ENCODE measurements at regions not wholly inside any gene's neighbourhood (a gene's known extent, or its start where the extent isn't known, plus 50 kb on each side); places are given as distances from the start of the nearest gene placed in this dataset.

DNA sequence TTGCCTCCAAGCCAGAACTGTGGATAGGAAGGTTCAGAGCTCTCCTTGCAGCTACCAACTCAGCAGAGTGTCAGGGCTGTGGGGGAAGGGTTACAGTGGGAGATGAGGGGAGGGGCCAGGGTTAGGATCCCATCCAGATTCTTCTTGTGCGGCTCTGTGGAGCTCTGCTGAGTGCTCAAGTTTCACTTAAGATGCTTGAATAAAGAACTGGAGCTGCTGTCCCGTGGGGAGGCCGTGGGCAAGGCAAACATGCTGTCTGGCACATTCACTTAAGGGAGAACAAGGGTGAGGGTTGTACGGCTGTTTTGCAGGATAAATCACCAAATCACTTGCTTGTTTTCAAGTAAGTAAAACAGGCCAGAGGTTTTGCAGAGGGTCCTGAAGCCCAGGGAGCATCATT is 197.1 kb downstream of the FAM76B start:
- H3K4me1 ChIP-seq (ENCODE audit: control insufficient read depth, insufficient read depth, low read length) = no peaks in the 10 kb centered on the region
- no peak overlapping the region for H3K27ac ChIP-seq (ENCODE audit: low read length)
- no TSS peak for BruUV-seq (replicated peaks)
- no peaks in the 10 kb centered on the region for H3K36me3 ChIP-seq (ENCODE audit: control insufficient read depth, insufficient read depth, low read length)
- no peak for TF ChIP-seq POLR2AphosphoS5 (IDR thresholded peaks at IDR 0.05; ENCODE audit: low read depth, low read length)
- TF ChIP-seq, protein P1, sequence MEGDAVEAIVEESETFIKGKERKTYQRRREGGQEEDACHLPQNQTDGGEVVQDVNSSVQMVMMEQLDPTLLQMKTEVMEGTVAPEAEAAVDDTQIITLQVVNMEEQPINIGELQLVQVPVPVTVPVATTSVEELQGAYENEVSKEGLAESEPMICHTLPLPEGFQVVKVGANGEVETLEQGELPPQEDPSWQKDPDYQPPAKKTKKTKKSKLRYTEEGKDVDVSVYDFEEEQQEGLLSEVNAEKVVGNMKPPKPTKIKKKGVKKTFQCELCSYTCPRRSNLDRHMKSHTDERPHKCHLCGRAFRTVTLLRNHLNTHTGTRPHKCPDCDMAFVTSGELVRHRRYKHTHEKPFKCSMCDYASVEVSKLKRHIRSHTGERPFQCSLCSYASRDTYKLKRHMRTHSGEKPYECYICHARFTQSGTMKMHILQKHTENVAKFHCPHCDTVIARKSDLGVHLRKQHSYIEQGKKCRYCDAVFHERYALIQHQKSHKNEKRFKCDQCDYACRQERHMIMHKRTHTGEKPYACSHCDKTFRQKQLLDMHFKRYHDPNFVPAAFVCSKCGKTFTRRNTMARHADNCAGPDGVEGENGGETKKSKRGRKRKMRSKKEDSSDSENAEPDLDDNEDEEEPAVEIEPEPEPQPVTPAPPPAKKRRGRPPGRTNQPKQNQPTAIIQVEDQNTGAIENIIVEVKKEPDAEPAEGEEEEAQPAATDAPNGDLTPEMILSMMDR (IDR thresholded peaks at IDR 0.05) = no peak
- TF ChIP-seq TCF7L2 (IDR thresholded peaks at IDR 0.05; ENCODE audit: low read depth, low read length) = no peak
- TF ChIP-seq, protein P2, sequence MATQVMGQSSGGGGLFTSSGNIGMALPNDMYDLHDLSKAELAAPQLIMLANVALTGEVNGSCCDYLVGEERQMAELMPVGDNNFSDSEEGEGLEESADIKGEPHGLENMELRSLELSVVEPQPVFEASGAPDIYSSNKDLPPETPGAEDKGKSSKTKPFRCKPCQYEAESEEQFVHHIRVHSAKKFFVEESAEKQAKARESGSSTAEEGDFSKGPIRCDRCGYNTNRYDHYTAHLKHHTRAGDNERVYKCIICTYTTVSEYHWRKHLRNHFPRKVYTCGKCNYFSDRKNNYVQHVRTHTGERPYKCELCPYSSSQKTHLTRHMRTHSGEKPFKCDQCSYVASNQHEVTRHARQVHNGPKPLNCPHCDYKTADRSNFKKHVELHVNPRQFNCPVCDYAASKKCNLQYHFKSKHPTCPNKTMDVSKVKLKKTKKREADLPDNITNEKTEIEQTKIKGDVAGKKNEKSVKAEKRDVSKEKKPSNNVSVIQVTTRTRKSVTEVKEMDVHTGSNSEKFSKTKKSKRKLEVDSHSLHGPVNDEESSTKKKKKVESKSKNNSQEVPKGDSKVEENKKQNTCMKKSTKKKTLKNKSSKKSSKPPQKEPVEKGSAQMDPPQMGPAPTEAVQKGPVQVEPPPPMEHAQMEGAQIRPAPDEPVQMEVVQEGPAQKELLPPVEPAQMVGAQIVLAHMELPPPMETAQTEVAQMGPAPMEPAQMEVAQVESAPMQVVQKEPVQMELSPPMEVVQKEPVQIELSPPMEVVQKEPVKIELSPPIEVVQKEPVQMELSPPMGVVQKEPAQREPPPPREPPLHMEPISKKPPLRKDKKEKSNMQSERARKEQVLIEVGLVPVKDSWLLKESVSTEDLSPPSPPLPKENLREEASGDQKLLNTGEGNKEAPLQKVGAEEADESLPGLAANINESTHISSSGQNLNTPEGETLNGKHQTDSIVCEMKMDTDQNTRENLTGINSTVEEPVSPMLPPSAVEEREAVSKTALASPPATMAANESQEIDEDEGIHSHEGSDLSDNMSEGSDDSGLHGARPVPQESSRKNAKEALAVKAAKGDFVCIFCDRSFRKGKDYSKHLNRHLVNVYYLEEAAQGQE (IDR thresholded peaks at IDR 0.05; ENCODE audit: insufficient read depth in 1 of 2, low read depth in 2 of 2, low read length in 1 of 2) = no peak
- ChIA-PET CTCF (no interaction called here), POLR2A (no interaction called here)
- no peaks in the 10 kb centered on the region for H3K9me3 ChIP-seq (ENCODE audit: control insufficient read depth, insufficient read depth, low read depth, low read length)
- DNase-seq (ENCODE audit: low read depth, low spot score) = no peak
- in situ Hi-C loops (cut with HindIII; ENCODE audit: low pct_unique_long_range_greater_than_20kb, low sequenced_read_pairs) = no loop called here
- no peak for ATAC-seq
- no peak overlapping the region for H3K4me3 ChIP-seq (ENCODE audit: low read depth in 2 of 2, low read length in 2 of 2)
- H3K27me3 ChIP-seq (ENCODE audit: control insufficient read depth, insufficient read depth, low read length) = no peaks in the 10 kb centered on the region; the same call in 1 of the 2 replicates
- intact Hi-C loops (cut with micrococcal nuclease; ENCODE audit: unreplicated experiment) = no loop called here

DNA sequence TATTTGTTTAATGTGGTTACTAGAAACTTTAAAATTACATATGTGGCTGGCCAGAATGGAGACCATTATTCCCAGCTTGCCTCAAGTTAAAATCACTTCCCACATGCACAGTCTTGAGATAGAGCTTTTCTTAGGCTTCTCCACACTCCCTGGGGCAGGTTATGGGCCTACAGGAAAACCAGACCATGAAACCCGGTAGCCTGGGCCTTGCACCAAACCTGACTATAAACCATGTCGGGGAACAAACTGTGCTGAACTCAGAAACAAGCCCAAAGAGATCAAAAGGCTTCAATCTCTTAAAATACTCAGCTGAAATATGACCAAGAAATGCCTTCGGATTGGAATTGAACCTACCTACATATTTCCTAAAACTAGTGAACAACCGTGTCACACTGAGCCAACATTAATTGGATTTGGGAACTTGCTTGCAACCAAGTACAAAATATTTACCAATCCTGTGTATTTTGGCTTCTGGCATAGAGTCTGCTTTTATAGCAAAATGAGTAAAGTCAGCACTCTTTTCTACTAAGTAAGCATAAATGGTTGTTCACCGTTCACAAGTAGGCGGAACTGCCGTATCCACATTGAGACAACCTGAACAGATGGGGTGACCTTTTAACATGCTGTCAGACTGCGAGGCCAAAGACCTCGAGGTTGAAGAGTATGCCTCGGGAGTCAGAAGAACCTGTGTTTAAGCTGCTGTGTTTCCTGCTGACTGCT is 199.5 kb downstream of the FAM76B start:
- H3K9me3 ChIP-seq (ENCODE audit: control insufficient read depth, insufficient read depth, low read depth, low read length) = no peaks in the 10 kb centered on the region
- H3K27ac ChIP-seq (ENCODE audit: low read length) = no peak overlapping the region
- ATAC-seq = no peak
- no peaks in the 10 kb centered on the region; the same call in 1 of the 2 replicates for H3K27me3 ChIP-seq (ENCODE audit: control insufficient read depth, insufficient read depth, low read length)
- H3K36me3 ChIP-seq (ENCODE audit: control insufficient read depth, insufficient read depth, low read length) = no peaks in the 10 kb centered on the region
- in situ Hi-C loops (cut with HindIII; ENCODE audit: low pct_unique_long_range_greater_than_20kb, low sequenced_read_pairs) (no loop called here), intact Hi-C loops (cut with micrococcal nuclease; ENCODE audit: unreplicated experiment) (no loop called here)
- no peak for DNase-seq (ENCODE audit: low read depth, low spot score)
- H3K4me3 ChIP-seq (ENCODE audit: low read depth in 2 of 2, low read length in 2 of 2) = no peak overlapping the region
- POLR2A ChIA-PET = no interaction called here
- no TSS peak for BruUV-seq (replicated peaks)
- no peak for TF ChIP-seq TCF7L2 (IDR thresholded peaks at IDR 0.05; ENCODE audit: low read depth, low read length)
- TF ChIP-seq POLR2AphosphoS5 (IDR thresholded peaks at IDR 0.05; ENCODE audit: low read depth, low read length) = no peak
- TF ChIP-seq SIN3A (IDR thresholded peaks at IDR 0.05; ENCODE audit: borderline replicate concordance, insufficient read depth, low read depth, low read length) = no peak
- TF ChIP-seq, protein P2 (IDR thresholded peaks at IDR 0.05; ENCODE audit: insufficient read depth in 1 of 2, low read depth in 2 of 2, low read length in 1 of 2) = no peak
- TF ChIP-seq, protein P1 (IDR thresholded peaks at IDR 0.05) = no peak
- H3K4me1 ChIP-seq (ENCODE audit: control insufficient read depth, insufficient read depth, low read length) = no peaks in the 10 kb centered on the region
- CTCF ChIA-PET = no interaction called here

Measured in Panc1 (cell line).